ENCODE measurements at regions not wholly inside any gene's neighbourhood (a gene's known extent, or its start where the extent isn't known, plus 50 kb on each side); places are given as distances from the start of the nearest gene placed in this dataset.

DNA sequence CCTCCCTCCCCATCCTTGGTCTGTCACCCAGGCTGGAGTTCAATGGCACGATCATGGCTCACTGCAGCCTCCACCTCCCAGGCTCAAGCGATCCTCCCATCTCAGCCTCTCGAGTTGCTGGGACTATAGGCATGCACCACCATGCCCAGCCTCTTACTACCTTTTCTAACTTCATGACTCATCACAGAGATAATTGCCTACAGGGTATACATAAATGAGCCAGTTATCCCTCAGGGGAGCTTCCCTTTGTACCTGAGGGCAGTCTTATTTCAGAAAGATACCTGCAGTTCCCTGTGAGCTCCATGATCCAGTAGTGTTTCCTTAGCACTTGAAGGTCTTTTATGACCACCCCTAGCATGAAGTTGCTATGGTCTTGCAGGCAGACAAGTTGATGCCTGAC, 94.2 kb upstream of the DNAJC1 start:
- TF ChIP-seq CEBPB (IDR thresholded peaks at IDR 0.05) (no peak), TAF1 (IDR thresholded peaks at IDR 0.05; ENCODE audit: low read depth) (no peak), RAD21 (IDR thresholded peaks at IDR 0.05; ENCODE audit: low read depth) (no peak), EGR1 (IDR thresholded peaks at IDR 0.05) (no peak), EP300 (IDR thresholded peaks at IDR 0.05; ENCODE audit: borderline replicate concordance) (no peak), TCF12 (IDR thresholded peaks at IDR 0.05; ENCODE audit: low read depth) (no peak), CREB1 (IDR thresholded peaks at IDR 0.05; ENCODE audit: low read depth) (no peak), FOXM1 (IDR thresholded peaks at IDR 0.05; ENCODE audit: borderline replicate concordance, low read depth) (no peak), ZBTB7A (IDR thresholded peaks at IDR 0.05; ENCODE audit: low read depth) (no peak)
- TF ChIP-seq, protein P1, sequence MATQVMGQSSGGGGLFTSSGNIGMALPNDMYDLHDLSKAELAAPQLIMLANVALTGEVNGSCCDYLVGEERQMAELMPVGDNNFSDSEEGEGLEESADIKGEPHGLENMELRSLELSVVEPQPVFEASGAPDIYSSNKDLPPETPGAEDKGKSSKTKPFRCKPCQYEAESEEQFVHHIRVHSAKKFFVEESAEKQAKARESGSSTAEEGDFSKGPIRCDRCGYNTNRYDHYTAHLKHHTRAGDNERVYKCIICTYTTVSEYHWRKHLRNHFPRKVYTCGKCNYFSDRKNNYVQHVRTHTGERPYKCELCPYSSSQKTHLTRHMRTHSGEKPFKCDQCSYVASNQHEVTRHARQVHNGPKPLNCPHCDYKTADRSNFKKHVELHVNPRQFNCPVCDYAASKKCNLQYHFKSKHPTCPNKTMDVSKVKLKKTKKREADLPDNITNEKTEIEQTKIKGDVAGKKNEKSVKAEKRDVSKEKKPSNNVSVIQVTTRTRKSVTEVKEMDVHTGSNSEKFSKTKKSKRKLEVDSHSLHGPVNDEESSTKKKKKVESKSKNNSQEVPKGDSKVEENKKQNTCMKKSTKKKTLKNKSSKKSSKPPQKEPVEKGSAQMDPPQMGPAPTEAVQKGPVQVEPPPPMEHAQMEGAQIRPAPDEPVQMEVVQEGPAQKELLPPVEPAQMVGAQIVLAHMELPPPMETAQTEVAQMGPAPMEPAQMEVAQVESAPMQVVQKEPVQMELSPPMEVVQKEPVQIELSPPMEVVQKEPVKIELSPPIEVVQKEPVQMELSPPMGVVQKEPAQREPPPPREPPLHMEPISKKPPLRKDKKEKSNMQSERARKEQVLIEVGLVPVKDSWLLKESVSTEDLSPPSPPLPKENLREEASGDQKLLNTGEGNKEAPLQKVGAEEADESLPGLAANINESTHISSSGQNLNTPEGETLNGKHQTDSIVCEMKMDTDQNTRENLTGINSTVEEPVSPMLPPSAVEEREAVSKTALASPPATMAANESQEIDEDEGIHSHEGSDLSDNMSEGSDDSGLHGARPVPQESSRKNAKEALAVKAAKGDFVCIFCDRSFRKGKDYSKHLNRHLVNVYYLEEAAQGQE (IDR thresholded peaks at IDR 0.05; ENCODE audit: low read depth): no peak
- TF ChIP-seq, protein P2, sequence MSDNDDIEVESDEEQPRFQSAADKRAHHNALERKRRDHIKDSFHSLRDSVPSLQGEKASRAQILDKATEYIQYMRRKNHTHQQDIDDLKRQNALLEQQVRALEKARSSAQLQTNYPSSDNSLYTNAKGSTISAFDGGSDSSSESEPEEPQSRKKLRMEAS (IDR thresholded peaks at IDR 0.05): no peak

Data from Ishikawa (cell line).